IMR-90 (cell line): ENCODE measurements at regions not wholly inside any gene's neighbourhood (a gene's known extent, or its start where the extent isn't known, plus 50 kb on each side); places are given as distances from the start of the nearest gene placed in this dataset.
"Not testable (repeated sequence)": the region's sequence is repeated elsewhere in the genome, so short reads cannot be mapped to it uniquely, and the experiment has no call there.

Source experiments
- ATAC-seq: fragments of 200-7000 bp; cut with Tn5 transposase; 2 replicates; pipeline ENCODE4 v1.9.1; 2020; ENCODE audit warnings: low read depth, mild to moderate bottlenecking, moderate library complexity
- BruUV-seq: library from RNA; stranded (reverse); fragments of 400-500 nt; replicated peaks from 2 replicates; lab custom pipeline; 2021; lab: Mats Ljungman, UMichigan
- CTCF ChIA-PET: fragments of 300-600 bp; formaldehyde crosslinking; extraction: SDS; loops from one replicate; lab custom pipeline; 2021; ENCODE audit warnings: antibody characterized with exemption; lab: Yijun Ruan, JAX
- POLR2A ChIA-PET: fragments of 300-600 bp; sonication (Branson Sonifier 250); formaldehyde crosslinking; loops from one replicate; lab custom pipeline; 2022; ENCODE audit warnings: antibody characterized with exemption; ENCODE audit not compliant: unreplicated experiment; lab: Charles Lee
- DNase-seq: peaks from one replicate; pipeline ENCODE4 v3.0.0; 2013
- H2AFZ ChIP-seq: replicated peaks from 2 replicates; pipeline ENCODE3; 2013; ENCODE audit warnings: low read length, mild to moderate bottlenecking; ENCODE audit not compliant: poor library complexity
- H2AK5ac ChIP-seq: 2 replicates; pipeline ENCODE4 v1.6.1; 2013; ENCODE audit warnings: low read depth, low read length, inconsistent platforms
- H2AK9ac ChIP-seq: replicated peaks from 2 replicates; pipeline ENCODE3; 2013; ENCODE audit warnings: mild to moderate bottlenecking, low read depth, low read length, moderate library complexity; ENCODE audit not compliant: poor library complexity
- H2BK120ac ChIP-seq: 2 replicates; pipeline ENCODE4 v1.6.1; 2013; ENCODE audit warnings: low read depth, low read length, inconsistent platforms
- H2BK15ac ChIP-seq: 3 replicates; pipeline ENCODE4 v1.6.1; 2013; ENCODE audit warnings: low read depth, low read length, inconsistent platforms
- H2BK20ac ChIP-seq: 2 replicates; pipeline ENCODE4 v1.6.1; 2013; ENCODE audit warnings: low read depth, mild to moderate bottlenecking, inconsistent platforms, low read length, moderate library complexity
- H2BK5ac ChIP-seq: 2 replicates; pipeline ENCODE4 v1.6.1; 2013; ENCODE audit warnings: mild to moderate bottlenecking, low read depth, low read length, inconsistent platforms; ENCODE audit not compliant: poor library complexity, severe bottlenecking
- H3K14ac ChIP-seq: replicated peaks from 2 replicates; pipeline ENCODE4 v1.6.1; 2013; ENCODE audit warnings: low read depth, low read length, inconsistent platforms
- H3K18ac ChIP-seq: 2 replicates; pipeline ENCODE4 v1.6.1; 2013; ENCODE audit warnings: low read depth, low read length, control low read depth
- H3K23ac ChIP-seq: 2 replicates; pipeline ENCODE4 v1.6.1; 2013; ENCODE audit warnings: low read depth, low read length, inconsistent platforms
- H3K27ac ChIP-seq: 2 replicates; pipeline ENCODE4 v1.5.1; 2013; ENCODE audit warnings: mild to moderate bottlenecking, control low read depth, low read length; ENCODE audit not compliant: insufficient read depth
- H3K27me3 ChIP-seq: 2 replicates; pipeline ENCODE4 v1.6.1; 2013; ENCODE audit warnings: low read length; ENCODE audit not compliant: control insufficient read depth, insufficient read depth
- H3K36me3 ChIP-seq: 2 replicates; pipeline ENCODE4 v1.6.1; 2013; ENCODE audit warnings: low read length, mixed read lengths; ENCODE audit not compliant: control insufficient read depth, insufficient read depth
- H3K4ac ChIP-seq: 2 replicates; pipeline ENCODE4 v1.6.1; 2013; ENCODE audit warnings: low read depth, low read length, inconsistent platforms
- H3K4me1 ChIP-seq: 2 replicates; pipeline ENCODE4 v1.6.1; 2013; ENCODE audit warnings: low read length, mixed read lengths; ENCODE audit not compliant: control insufficient read depth, insufficient read depth
- H3K4me2 ChIP-seq: 2 replicates; pipeline ENCODE4 v1.6.1; 2013; ENCODE audit warnings: low read depth, mild to moderate bottlenecking, control low read depth, low read length, moderate library complexity
- H3K4me3 ChIP-seq: 2 replicates; pipeline ENCODE4 v1.5.1; 2013; ENCODE audit warnings: low read depth, mild to moderate bottlenecking, control low read depth, low read length, moderate library complexity; ENCODE audit not compliant: insufficient read depth
- H3K56ac ChIP-seq: 2 replicates; pipeline ENCODE4 v1.6.1; 2013; ENCODE audit warnings: low read length, inconsistent platforms; ENCODE audit not compliant: insufficient read depth; ENCODE audit errors: extremely low read depth
- H3K79me1 ChIP-seq, 2 experiments: 2 replicates each; pipeline ENCODE4 v1.6.1; 2013; ENCODE audit warnings: low read length in 2 of 2, inconsistent platforms in 1 of 2, low read depth in 1 of 2
- H3K9ac ChIP-seq: 2 replicates; pipeline ENCODE4 v1.6.1; 2013; ENCODE audit warnings: low read depth, low read length, control low read depth
- H3K9me1 ChIP-seq: 2 replicates; pipeline ENCODE4 v1.6.1; 2013; ENCODE audit warnings: low read length, inconsistent platforms; ENCODE audit not compliant: insufficient read depth
- H3K9me3 ChIP-seq: 2 replicates; pipeline ENCODE4 v1.6.1; 2013; ENCODE audit warnings: low read length; ENCODE audit not compliant: control insufficient read depth, insufficient read depth
- H4K20me1 ChIP-seq: 2 replicates; pipeline ENCODE4 v1.6.1; 2013; ENCODE audit warnings: low read length, inconsistent platforms; ENCODE audit not compliant: insufficient read depth
- H4K5ac ChIP-seq: 2 replicates; pipeline ENCODE4 v1.6.1; 2013; ENCODE audit warnings: mild to moderate bottlenecking, low read depth, low read length, control low read depth
- H4K8ac ChIP-seq, 2 experiments: 2 replicates each; pipeline ENCODE4 v1.6.1; 2013; ENCODE audit warnings: low read depth in 2 of 2, low read length in 2 of 2, control low read depth in 1 of 2, inconsistent platforms in 1 of 2
- H4K91ac ChIP-seq: 2 replicates; pipeline ENCODE4 v1.6.1; 2013; ENCODE audit warnings: low read depth, low read length, inconsistent platforms; ENCODE audit not compliant: insufficient read depth
- WGBS, 2 experiments: methylation state at CpG; one replicate each; pipeline versions ENCODE4 v1.1.5 to v1.1.7; 2013; ENCODE audit warnings: missing lambda C conversion rate in 2 of 2; ENCODE audit not compliant: insufficient read length in 1 of 2; ENCODE audit errors: extremely low coverage in 2 of 2; 5-methylcytosine and 5-hydroxymethylcytosine counted together
- dilution Hi-C: fragments of 300-500 bp; cut with HindIII; formaldehyde crosslinking; loops from one replicate; pipeline ENCODE4 v1.14.3; 2018; ENCODE audit warnings: low sequenced_read_pairs; ENCODE audit not compliant: unreplicated experiment
- in situ Hi-C: fragments of 300-500 bp; cut with MboI; formaldehyde crosslinking; loops from 3 replicates; pipeline ENCODE4 v1.14.3; 2019; ENCODE audit warnings: low sequenced_read_pairs, inconsistent platforms, mixed read lengths
- intact Hi-C: fragments of 100-400 bp; cut with micrococcal nuclease; formaldehyde crosslinking; loops from 2 replicates; pipeline ENCODE4 v1.10.0; 2022

- BruUV-seq, H3K27me3 ChIP-seq, H2BK5ac ChIP-seq, CTCF ChIA-PET, dilution Hi-C loops, H3K18ac ChIP-seq, H3K56ac ChIP-seq, H2AK9ac ChIP-seq, intact Hi-C loops, POLR2A ChIA-PET, H4K5ac ChIP-seq, H4K91ac ChIP-seq, H2BK20ac ChIP-seq, H3K79me1 ChIP-seq, ATAC-seq, H3K23ac ChIP-seq, in situ Hi-C loops, H2AFZ ChIP-seq, H3K4me3 ChIP-seq, H3K36me3 ChIP-seq, H3K9ac ChIP-seq, DNase-seq, H2BK15ac ChIP-seq, H3K14ac ChIP-seq, H3K4ac ChIP-seq, H4K8ac ChIP-seq, H3K4me1 ChIP-seq, H2AK5ac ChIP-seq, H3K9me3 ChIP-seq, H3K4me2 ChIP-seq, H3K9me1 ChIP-seq, H2BK120ac ChIP-seq, H4K20me1 ChIP-seq, H3K27ac ChIP-seq: not testable (repeated sequence)
- no CpG with 5 or more reads among the region's 11 CpGs for WGBS, 2 experiments
These were observed 98.6 kb upstream of the HS6ST1 start for GRCh38 chr2:128417264-128417663.
